ENCODE measurements at regions not wholly inside any gene's neighbourhood (a gene's known extent, or its start where the extent isn't known, plus 50 kb on each side); places are given as distances from the start of the nearest gene placed in this dataset.

- no peak for TF ChIP-seq POLR2AphosphoS5 (IDR thresholded peaks at IDR 0.05; ENCODE audit: low read depth, low read length)
- TF ChIP-seq CHD2 (IDR thresholded peaks at IDR 0.05; ENCODE audit: low read length, partially characterized antibody) = no peak
- 0 out of 2 replicates have a peak, but pooled peaks have one; percentile 26 for TF ChIP-seq MAX (IDR thresholded peaks at IDR 0.05; ENCODE audit: low read depth)
- no peak for TF ChIP-seq USF1 (IDR thresholded peaks at IDR 0.05; ENCODE audit: borderline replicate concordance, low read depth)
- Histone ChIP-seq H3K4me3 (ENCODE audit: low read depth in 2 of 2, low read length in 1 of 2) (peak overlapping the region; percentile 90 to 92), H3K27ac (ENCODE audit: low read depth in 2 of 2, low read length in 1 of 2) (peak overlapping the region; percentile 96 to 100), H3K9me2 (no peaks in the 10 kb centered on the region), H3K4me1 (ENCODE audit: control insufficient read depth in 1 of 2, insufficient read depth in 2 of 2, low read depth in 1 of 2, low read length in 1 of 2) (peaks cover 9 to 46% of the 10 kb centered on the region in 2 experiments; a peak in 2 of 4 replicates), H3K9ac (peak overlapping the region; percentile 100), H3K36me3 (replicated peaks in 1 of 2; ENCODE audit: control insufficient read depth in 1 of 2, insufficient read depth in 2 of 2, low read length in 1 of 2) (peaks cover 51 to 62% of the 10 kb centered on the region in 2 experiments), H3K9me3 (no peaks in the 10 kb centered on the region), H2AFZ (ENCODE audit: low read depth) (no peak overlapping the region), H3F3A (replicated peaks; ENCODE audit: insufficient read depth) (peaks cover 34% of the 10 kb centered on the region), H3K27me3 (ENCODE audit: insufficient read depth) (no peaks in the 10 kb centered on the region), H4K20me1 (ENCODE audit: insufficient read depth) (peaks cover 75% of the 10 kb centered on the region), H3K4me2 (peak overlapping the region; percentile 99), H3K79me2 (ENCODE audit: insufficient read depth) (peaks cover 89% of the 10 kb centered on the region)
- DNase-seq = no peak
- WGBS (ENCODE audit: low lambda C conversion rate) = 1% methylated on average over 14 of the region's 19 CpGs
- ChIA-PET CTCF (interaction anchor here (0.9 to 10.7 kb wide), 7 partner anchors 10 to 80 kb away, joined by 3 to 73 read pairs (median 9); no protein-coding TSS in a partner anchor), POLR2A (interaction anchor here (0.5 to 7.6 kb wide), 10 partner anchors 11 to 261 kb away, joined by 3 to 83 read pairs (median 8); partner anchors contain the start of gene TRMU)
Observed at GRCh38 chr22:46074771-46075551, 75.4 kb upstream of the PPARA start.

GRCh38 chr22:46075764-46076531 is 74.4 kb upstream of the PPARA start:
- Histone ChIP-seq H3K36me3 (replicated peaks in 1 of 2; ENCODE audit: control insufficient read depth in 1 of 2, insufficient read depth in 2 of 2, low read length in 1 of 2) (peaks cover 53 to 63% of the 10 kb centered on the region in 2 experiments), H3K79me2 (ENCODE audit: insufficient read depth) (peaks cover 91% of the 10 kb centered on the region), H3K9ac (peak overlapping the region; percentile 100), H3K4me1 (ENCODE audit: control insufficient read depth in 1 of 2, insufficient read depth in 2 of 2, low read depth in 1 of 2, low read length in 1 of 2) (peaks cover 9 to 46% of the 10 kb centered on the region in 2 experiments; a peak in 2 of 4 replicates), H3K27ac (ENCODE audit: low read depth in 2 of 2, low read length in 1 of 2) (peak overlapping the region; percentile 96 to 100), H3K9me2 (no peaks in the 10 kb centered on the region), H2AFZ (ENCODE audit: low read depth) (no peak overlapping the region), H3F3A (replicated peaks; ENCODE audit: insufficient read depth) (peaks cover 36% of the 10 kb centered on the region), H3K27me3 (ENCODE audit: insufficient read depth) (no peaks in the 10 kb centered on the region), H3K4me2 (peak overlapping the region; percentile 99), H3K9me3 (no peaks in the 10 kb centered on the region), H3K4me3 (ENCODE audit: low read depth in 2 of 2, low read length in 1 of 2) (peak overlapping the region; percentile 90 to 92), H4K20me1 (ENCODE audit: insufficient read depth) (peaks cover 80% of the 10 kb centered on the region)
- 1% methylated on average over 13 of the region's 15 CpGs for WGBS (ENCODE audit: low lambda C conversion rate)
- ChIA-PET POLR2A (interaction anchor here (0.5 to 7.6 kb wide), 10 partner anchors 10 to 1139 kb away, joined by 3 to 83 read pairs (median 4); partner anchors contain the start of gene TRMU), CTCF (interaction anchor here (0.9 to 10.7 kb wide), 5 partner anchors 13 to 82 kb away, joined by 3 to 73 read pairs (median 22); no protein-coding TSS in a partner anchor)
- DNase-seq = no peak
- TF ChIP-seq TAF1 (IDR thresholded peaks at IDR 0.05; ENCODE audit: borderline replicate concordance, low read depth, low read length) (0 out of 2 replicates have a peak, but pooled peaks have one; percentile 4), ZBTB33 (IDR thresholded peaks at IDR 0.05; ENCODE audit: borderline replicate concordance, low read depth) (no peak), SIN3A (IDR thresholded peaks at IDR 0.05; ENCODE audit: borderline replicate concordance, low read depth, low read length) (peak; percentile 24; the same call in 1 of the 2 replicates), MXI1 (IDR thresholded peaks at IDR 0.05; ENCODE audit: low read depth, low read length) (0 out of 2 replicates have a peak, but pooled peaks have one; percentile 12), FOXJ3 (CRISPR knock-in tag; IDR thresholded peaks at IDR 0.05) (no peak), POLR2AphosphoS5 (IDR thresholded peaks at IDR 0.05; ENCODE audit: low read depth, low read length) (peak; percentile 24; the same call in 1 of the 2 replicates)
